ENCODE measurements at regions not wholly inside any gene's neighbourhood (a gene's known extent, or its start where the extent isn't known, plus 50 kb on each side); places are given as distances from the start of the nearest gene placed in this dataset.
"Not testable (repeated sequence)": the region's sequence is repeated elsewhere in the genome, so short reads cannot be mapped to it uniquely, and the experiment has no call there.

DNA sequence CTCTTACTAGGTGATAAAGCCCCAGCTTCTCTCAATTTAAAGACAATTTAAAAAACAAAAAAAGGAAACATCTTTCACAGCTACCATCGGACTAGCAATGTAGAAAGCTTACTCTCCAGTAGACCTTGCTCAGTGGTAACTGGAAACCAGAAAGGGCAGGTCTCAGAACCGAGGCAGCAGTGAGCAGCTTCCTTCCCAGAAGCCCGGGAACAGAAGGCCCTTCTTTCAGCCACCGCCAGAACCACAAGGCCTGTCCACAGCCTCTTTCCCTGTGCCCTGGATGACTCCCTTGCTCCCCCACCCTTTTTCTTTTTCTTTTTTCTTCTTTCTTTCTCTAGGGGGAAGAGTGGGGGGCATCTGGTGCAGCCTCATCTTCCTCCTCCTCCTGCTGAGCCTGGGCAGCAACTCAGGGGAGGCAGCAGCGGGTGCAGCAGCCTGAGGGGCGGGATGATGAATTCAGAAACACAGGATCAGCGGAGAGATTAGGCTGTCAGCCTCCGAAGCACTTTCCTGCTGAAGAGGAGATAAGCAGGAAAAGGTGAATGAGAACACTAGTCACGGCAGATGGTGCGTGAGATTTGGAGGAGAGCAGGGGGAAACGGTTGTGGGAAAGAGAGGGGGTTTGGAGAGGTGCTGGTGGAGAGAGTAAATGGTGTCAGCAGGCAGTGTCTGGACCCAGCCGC is 158.5 kb downstream of the ID4 start:
- no peak overlapping the region for H3K27ac Mint-ChIP-seq
- no peak overlapping the region for H3K4me3 Mint-ChIP-seq
- no peaks in the 10 kb centered on the region for H3K4me1 Mint-ChIP-seq
- no peaks in the 10 kb centered on the region for H3K27me3 Mint-ChIP-seq
- peaks cover 10% of the 10 kb centered on the region for H3K9me3 Mint-ChIP-seq
- no peaks in the 10 kb centered on the region for H3K36me3 Mint-ChIP-seq
- no peak for ATAC-seq

DNA sequence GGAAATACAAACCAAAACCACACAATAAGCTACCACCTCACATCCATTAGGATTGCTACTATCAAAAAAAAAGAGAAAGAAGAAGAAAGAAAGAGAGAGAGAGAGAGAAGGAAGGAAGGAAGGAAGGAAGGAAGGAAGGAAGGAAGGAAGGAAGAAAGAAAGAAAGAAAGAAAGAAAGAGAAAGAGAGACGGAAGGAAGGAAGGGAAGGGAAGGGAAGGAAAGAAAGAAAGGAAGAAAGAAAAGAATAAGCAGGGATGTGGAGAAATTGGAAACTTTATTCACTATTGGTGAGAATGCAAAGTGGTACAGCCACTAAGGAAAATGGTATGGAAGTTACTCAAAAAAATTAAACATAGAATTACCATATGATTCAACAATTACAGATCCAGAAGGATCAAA is 159.9 kb downstream of the ID4 start:
- no peak overlapping the region for H3K4me3 Mint-ChIP-seq
- no peak overlapping the region for H3K27ac Mint-ChIP-seq
- ATAC-seq = no peak
- no peaks in the 10 kb centered on the region for H3K36me3 Mint-ChIP-seq
- H3K9me3 Mint-ChIP-seq = peaks cover 10% of the 10 kb centered on the region
- H3K4me1 Mint-ChIP-seq = no peaks in the 10 kb centered on the region
- H3K27me3 Mint-ChIP-seq = no peaks in the 10 kb centered on the region

DNA sequence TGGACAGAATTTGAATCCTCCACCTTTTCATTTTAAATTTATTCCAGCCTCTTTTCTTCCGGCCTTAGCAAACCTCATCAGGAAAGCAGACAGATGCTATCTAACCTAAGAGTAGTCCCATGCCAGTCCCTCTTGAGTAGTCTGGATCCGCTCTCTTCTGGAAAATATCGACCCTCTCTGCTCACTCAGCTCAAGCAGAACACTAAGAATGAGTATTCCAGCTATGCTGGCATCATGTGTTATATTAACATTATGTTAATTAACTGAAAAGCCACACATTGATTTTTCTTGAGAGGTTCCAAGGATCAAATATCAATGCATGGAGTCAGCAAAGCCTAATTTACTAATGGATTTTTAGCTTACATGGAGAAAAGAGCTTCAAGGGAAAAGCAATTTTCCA is 161.4 kb downstream of the ID4 start:
- H3K27ac Mint-ChIP-seq = no peak overlapping the region
- H3K9me3 Mint-ChIP-seq = peaks cover 10% of the 10 kb centered on the region
- no peak overlapping the region for H3K4me3 Mint-ChIP-seq
- no peaks in the 10 kb centered on the region for H3K36me3 Mint-ChIP-seq
- no peak for ATAC-seq
- H3K4me1 Mint-ChIP-seq = no peaks in the 10 kb centered on the region
- no peaks in the 10 kb centered on the region for H3K27me3 Mint-ChIP-seq

DNA sequence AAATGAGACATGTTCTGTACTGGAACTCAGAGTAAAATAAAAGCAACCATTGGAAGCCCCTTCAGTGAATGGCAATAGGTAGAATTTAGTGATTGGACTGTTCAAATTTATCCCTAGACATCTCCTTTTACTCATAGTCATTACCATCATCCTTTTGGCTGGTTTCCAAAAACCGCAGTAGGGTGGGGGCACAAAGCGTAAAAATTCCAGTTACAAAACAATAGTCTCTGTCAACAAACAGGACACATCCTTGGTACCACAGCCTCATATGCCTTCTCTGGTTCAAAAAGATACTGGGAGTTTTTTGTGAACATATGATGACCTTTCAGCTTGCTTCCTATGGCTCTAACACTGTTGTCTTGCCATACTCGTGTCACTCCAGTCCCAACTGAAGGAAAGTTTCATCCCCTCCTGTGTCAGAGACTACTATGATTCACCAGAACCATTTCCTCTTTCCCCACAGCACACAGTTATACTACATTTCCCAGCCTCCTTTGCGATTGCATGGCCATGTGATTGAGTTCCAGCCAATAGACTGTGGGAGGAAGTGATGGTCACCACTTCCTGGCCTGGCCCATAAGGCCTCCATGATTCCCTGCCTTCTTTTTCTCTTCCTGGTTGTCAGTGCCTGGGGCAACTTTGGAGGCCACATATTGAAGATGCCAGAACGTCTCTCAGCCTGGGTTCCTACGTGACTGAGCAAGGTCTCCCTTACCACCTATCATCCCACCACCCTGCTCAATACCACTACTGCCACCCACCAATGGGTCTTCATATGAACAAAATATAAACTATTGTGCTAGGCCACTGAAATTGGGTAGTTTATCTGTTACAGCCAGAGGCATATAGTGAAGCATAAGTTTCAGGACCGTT is 162.4 kb downstream of the ID4 start:
- H3K9me3 Mint-ChIP-seq = peaks cover 10% of the 10 kb centered on the region
- no peaks in the 10 kb centered on the region for H3K36me3 Mint-ChIP-seq
- H3K27me3 Mint-ChIP-seq = no peaks in the 10 kb centered on the region
- ATAC-seq = peak; percentile 82
- H3K4me1 Mint-ChIP-seq = no peaks in the 10 kb centered on the region
- H3K27ac Mint-ChIP-seq = no peak overlapping the region
- H3K4me3 Mint-ChIP-seq = no peak overlapping the region

DNA sequence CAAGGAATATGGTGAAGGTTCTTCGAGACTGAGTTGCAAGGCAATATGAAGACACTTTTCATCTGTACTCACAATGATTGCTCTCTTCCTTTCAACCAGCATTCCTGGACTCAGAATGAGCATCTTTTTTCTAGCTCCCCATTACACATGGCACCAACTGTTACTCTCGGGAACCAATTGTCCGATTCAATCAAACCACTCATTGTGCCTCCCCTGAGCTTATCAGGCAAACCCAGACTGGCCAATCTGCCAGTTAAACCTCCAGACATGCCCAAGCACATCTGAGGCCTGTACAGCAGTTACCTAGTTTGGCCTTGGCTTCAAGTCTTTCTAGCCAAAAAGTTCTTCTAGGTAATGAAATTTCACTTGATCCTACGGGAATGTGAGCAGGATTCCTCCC is 164.1 kb downstream of the ID4 start:
- Mint-ChIP-seq H3K36me3 (no peaks in the 10 kb centered on the region), H3K27me3 (no peaks in the 10 kb centered on the region), H3K27ac (no peak overlapping the region), H3K9me3 (peaks cover 10% of the 10 kb centered on the region), H3K4me1 (no peaks in the 10 kb centered on the region), H3K4me3 (no peak overlapping the region)
- ATAC-seq = no peak

DNA sequence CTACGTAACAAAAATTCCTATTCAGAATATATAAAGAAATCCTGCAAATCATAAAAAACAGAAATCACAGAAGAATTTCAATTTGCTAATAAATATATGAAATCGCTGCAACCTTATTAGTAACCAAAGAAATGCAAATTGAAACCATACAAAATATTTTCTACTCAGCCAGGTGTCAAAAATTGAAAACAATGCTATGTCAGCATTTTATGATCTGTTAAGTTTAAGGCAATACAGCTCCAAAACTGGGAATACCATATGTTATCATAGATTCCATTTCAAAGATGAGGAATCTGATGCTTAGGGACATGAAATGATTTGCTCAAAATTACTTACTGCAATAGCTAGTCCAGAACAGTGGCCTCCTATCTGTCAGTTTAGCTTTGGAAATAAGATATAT is 168.9 kb downstream of the ID4 start:
- no peaks in the 10 kb centered on the region for H3K27me3 Mint-ChIP-seq
- no peak overlapping the region for H3K4me3 Mint-ChIP-seq
- H3K27ac Mint-ChIP-seq = no peak overlapping the region
- no peaks in the 10 kb centered on the region for H3K9me3 Mint-ChIP-seq
- ATAC-seq = no peak
- no peaks in the 10 kb centered on the region for H3K4me1 Mint-ChIP-seq
- H3K36me3 Mint-ChIP-seq = no peaks in the 10 kb centered on the region

DNA sequence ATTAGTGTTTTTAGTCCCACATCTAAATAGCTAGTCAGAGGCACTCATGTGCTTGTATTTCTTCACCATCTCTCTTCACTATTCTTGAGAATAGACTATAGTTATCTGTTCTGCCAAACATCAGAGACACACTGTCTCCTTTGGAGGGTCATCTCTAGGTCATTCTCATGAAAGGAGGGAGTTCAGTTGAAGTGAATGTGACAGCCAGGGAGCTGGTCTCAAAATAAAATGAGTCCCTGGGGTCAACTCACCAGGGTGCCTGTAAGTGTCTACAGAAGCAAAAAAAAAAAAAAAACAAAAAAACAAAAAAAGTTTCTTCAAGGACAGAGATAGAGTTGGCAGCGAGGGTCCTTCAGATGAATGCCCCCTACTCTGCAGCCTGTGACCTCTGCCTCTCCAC is 171.0 kb downstream of the ID4 start:
- H3K27me3 Mint-ChIP-seq = no peaks in the 10 kb centered on the region
- H3K36me3 Mint-ChIP-seq = no peaks in the 10 kb centered on the region
- H3K9me3 Mint-ChIP-seq = no peaks in the 10 kb centered on the region
- no peaks in the 10 kb centered on the region for H3K4me1 Mint-ChIP-seq
- H3K27ac Mint-ChIP-seq = no peak overlapping the region
- no peak for ATAC-seq
- no peak overlapping the region for H3K4me3 Mint-ChIP-seq

DNA sequence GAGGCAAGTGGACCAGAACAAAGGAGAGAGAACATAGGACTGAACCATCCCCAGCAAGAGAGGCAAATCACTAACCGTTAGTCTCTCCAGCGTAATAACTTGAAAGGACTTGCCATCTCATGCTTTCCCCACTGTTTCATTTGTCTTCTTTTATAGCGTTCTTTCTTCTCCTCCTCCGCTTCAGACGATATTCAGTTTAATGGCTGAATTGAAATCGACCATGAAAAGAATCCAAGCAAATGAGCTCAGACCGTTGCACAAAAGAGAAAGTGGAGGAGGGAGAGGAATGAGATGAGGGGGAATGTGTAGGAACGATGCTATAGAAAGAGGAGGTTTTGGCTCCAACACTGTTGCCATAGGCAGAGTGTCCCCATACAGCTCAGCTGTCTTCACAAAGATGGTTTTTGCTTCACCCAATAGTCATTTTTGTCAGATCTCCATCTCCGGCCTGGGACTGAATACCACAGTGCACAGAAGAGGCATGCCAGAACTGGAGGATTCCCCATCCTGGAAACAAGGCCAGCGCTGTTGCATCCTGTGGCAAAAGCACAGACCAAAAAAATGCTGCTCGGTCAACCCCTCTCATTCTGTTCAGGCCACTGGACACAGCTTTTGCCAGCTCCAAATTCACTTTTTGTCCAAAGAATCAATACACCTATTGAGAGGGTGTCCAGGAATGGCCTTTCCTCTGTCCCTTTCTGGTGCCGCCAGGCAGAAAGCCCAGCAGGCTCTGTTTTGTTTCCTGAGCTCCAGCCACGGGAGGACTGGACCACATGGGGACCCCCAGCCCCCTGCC is 176.1 kb downstream of the ID4 start:
- no peaks in the 10 kb centered on the region for H3K9me3 Mint-ChIP-seq
- H3K27ac Mint-ChIP-seq = no peak overlapping the region
- H3K4me1 Mint-ChIP-seq = no peaks in the 10 kb centered on the region
- no peaks in the 10 kb centered on the region for H3K36me3 Mint-ChIP-seq
- ATAC-seq = no peak
- H3K27me3 Mint-ChIP-seq = peaks cover 11% of the 10 kb centered on the region
- no peak overlapping the region for H3K4me3 Mint-ChIP-seq

DNA sequence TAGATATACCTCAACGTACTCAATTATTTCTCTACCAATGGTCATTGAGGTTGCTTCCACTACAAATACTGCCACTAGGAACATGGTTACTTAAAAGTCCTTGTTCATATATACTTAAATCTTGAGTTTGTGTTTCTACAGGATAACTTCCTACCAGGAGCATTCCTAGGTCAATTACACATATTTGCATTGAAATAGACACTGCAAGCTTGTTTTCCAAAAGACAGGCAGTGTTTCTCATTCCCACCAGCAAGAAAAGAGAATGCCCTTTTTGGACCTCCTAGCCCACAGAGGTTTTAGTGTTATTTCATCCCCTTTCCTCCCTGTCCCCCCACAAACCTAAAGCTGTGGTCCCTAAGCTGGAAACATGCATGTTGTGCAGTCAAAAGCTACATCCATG is 177.3 kb downstream of the ID4 start:
- no peak for ATAC-seq
- no peaks in the 10 kb centered on the region for H3K4me1 Mint-ChIP-seq
- H3K27ac Mint-ChIP-seq = no peak overlapping the region
- no peaks in the 10 kb centered on the region for H3K36me3 Mint-ChIP-seq
- H3K4me3 Mint-ChIP-seq = no peak overlapping the region
- peaks cover 11% of the 10 kb centered on the region for H3K27me3 Mint-ChIP-seq
- no peaks in the 10 kb centered on the region for H3K9me3 Mint-ChIP-seq

DNA sequence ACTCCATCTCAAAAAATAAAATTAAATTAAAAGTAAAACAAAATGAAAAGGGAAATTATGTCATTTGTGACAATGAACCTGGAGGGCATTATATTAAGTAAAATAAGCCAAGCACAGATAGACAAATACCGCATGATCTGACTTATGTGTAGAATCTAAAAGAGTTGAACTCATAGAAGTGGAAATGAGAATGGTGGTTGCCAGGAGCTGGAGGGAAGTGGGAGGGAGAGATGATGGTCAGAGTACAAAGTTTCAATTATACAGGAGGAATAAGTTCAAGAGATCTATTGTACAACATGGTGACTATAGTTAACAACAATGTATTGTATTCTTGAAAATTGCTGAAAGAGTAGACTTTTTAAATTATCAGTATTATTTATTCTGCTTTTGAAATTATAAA is 183.4 kb downstream of the ID4 start:
- no peak overlapping the region for H3K4me3 Mint-ChIP-seq
- no peaks in the 10 kb centered on the region for H3K9me3 Mint-ChIP-seq
- H3K4me1 Mint-ChIP-seq = peaks cover 6% of the 10 kb centered on the region
- peaks cover 2% of the 10 kb centered on the region for H3K27me3 Mint-ChIP-seq
- ATAC-seq = no peak
- no peak overlapping the region for H3K27ac Mint-ChIP-seq
- H3K36me3 Mint-ChIP-seq = no peaks in the 10 kb centered on the region

DNA sequence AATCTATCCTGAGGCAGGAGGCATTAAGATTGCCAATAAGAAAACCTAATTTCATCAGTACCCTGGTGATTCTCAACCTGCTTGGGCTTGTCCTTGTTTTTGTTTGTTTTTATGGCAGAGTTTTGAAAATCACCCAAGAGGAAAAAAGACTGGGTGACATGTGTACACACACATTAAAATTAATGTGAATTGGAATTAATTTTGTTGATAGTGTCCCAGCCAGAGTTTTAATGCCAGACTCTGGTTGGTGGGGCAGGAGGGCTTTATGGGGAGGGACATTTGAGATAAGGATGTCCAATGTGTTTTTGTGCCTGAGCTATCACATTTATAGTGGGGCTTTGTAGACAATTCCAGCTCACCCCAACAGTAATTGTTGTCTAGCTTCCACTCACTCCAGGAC is 184.6 kb downstream of the ID4 start:
- peaks cover 6% of the 10 kb centered on the region for H3K4me1 Mint-ChIP-seq
- no peak overlapping the region for H3K27ac Mint-ChIP-seq
- H3K27me3 Mint-ChIP-seq = peaks cover 9% of the 10 kb centered on the region
- no peak overlapping the region for H3K4me3 Mint-ChIP-seq
- no peak for ATAC-seq
- no peaks in the 10 kb centered on the region for H3K36me3 Mint-ChIP-seq
- peaks cover 4% of the 10 kb centered on the region for H3K9me3 Mint-ChIP-seq

DNA sequence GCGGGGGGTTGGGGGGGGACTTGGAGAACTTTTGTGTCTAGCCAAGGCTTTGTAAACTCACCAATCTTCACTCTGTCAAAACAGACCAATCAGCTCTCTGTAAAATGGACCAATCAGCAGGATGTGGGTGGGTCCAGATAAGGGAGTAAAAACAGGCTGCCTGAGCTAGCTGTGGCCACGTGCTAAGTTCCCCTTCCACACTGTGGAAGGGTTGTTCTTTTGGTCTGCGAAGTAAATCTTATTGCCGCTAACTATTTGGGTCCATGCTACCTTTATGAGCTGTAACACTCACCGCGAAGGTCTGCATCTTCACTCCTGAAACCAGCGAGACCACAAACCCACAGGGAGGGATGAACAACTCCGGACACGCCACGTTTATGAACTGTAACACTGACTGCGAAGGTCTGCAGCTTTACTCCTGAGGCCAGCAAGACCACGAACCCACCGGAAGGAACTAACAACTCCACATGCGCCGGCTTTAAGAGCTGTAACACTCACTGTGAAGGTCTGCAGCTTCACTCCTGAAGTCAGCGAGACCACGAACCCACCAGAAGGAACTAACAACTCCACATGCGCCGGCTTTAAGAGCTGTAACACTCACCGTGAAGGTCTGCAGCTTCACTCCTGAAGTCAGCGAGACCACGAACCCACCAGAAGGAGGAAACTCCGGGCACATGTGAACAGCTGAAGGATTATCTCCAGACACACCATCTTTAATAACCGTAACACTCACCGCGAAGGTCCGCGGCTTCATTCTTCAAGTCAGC is 186.6 kb downstream of the ID4 start:
- Mint-ChIP-seq H3K9me3 (peaks cover 12% of the 10 kb centered on the region), H3K27me3 (peaks cover 25% of the 10 kb centered on the region)
- H3K4me1 Mint-ChIP-seq, ATAC-seq, H3K27ac Mint-ChIP-seq, H3K36me3 Mint-ChIP-seq, H3K4me3 Mint-ChIP-seq: not testable (repeated sequence)

DNA sequence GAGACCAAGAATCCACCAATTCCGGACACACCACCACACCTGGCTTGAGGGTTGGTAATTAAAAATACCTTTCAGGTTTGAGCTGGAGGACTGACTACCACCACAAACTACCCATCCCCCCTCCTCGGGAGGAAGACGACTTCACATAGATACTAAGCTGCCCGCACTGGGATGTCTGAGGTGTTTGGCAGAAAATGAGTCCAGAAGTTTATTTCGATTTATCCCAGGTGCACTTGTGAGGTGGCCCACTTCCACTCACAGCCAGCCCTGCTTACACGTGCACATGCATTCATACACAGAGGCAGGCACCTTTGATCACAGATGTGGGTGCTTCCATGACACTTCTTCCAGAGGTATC is 187.1 kb downstream of the ID4 start:
- Mint-ChIP-seq H3K4me1 (peaks cover 6% of the 10 kb centered on the region), H3K27ac (no peak overlapping the region), H3K9me3 (peaks cover 12% of the 10 kb centered on the region), H3K4me3 (no peak overlapping the region), H3K27me3 (peaks cover 27% of the 10 kb centered on the region), H3K36me3 (no peaks in the 10 kb centered on the region)
- no peak for ATAC-seq

DNA sequence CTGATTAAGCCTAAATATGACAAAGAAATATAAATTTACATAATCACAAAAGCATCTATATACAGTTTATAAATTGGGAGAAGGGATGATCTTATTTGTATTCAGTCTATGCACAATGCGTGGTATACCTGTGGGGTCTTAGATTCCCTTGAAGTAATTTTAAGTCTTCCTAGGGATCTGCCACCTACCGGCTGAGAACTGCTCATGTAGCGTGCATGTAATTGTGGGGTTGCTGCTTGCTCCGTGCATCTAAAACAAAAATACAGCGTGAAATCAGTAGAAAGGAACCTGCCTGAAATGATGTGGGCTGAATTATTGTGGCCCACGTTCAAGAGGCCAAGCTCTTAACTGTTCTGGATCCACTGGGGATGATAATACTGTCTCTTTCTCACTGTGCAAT is 187.3 kb downstream of the MBOAT1 start:
- Mint-ChIP-seq H3K9me3 (peaks cover 12% of the 10 kb centered on the region), H3K27ac (no peak overlapping the region), H3K36me3 (no peaks in the 10 kb centered on the region), H3K4me3 (no peak overlapping the region), H3K4me1 (peaks cover 6% of the 10 kb centered on the region), H3K27me3 (peaks cover 27% of the 10 kb centered on the region)
- ATAC-seq = no peak

DNA sequence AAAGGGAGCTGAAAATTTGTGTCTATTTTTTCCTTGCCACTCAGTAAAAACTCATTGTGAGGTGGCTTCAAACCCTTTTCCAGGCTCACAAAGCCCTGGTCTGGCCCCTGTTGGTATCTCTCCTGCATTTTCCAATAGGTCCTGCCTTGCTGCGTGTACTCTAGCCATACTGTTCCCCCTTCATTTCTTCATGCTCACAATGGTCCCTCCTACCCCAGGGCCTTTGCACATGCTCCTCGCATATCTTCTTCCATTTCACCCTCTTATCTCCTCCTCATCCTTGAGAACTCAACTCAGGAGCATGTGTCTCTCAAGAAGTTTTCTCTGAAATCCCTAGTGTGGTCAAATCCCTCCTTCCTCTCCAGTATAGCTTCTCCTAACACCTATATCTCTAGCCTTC is 186.6 kb downstream of the MBOAT1 start:
- H3K27ac Mint-ChIP-seq = no peak overlapping the region
- H3K9me3 Mint-ChIP-seq = peaks cover 12% of the 10 kb centered on the region
- H3K36me3 Mint-ChIP-seq = no peaks in the 10 kb centered on the region
- no peak for ATAC-seq
- peaks cover 6% of the 10 kb centered on the region for H3K4me1 Mint-ChIP-seq
- no peak overlapping the region for H3K4me3 Mint-ChIP-seq
- peaks cover 27% of the 10 kb centered on the region for H3K27me3 Mint-ChIP-seq
